Cerebellar nuclear complex (tissue), 1 donor: ENCODE measurements at regions not wholly inside any gene's neighbourhood (a gene's known extent, or its start where the extent isn't known, plus 50 kb on each side); places are given as distances from the start of the nearest gene placed in this dataset.
"Not testable (repeated sequence)": the region's sequence is repeated elsewhere in the genome, so short reads cannot be mapped to it uniquely, and the experiment has no call there.

ENCODE experiments used
- DNase-seq, 2 experiments: peaks; one replicate each; lab custom pipeline; 2025; lab: John Stamatoyannopoulos, UW

GRCh38 chr7:79625921-79626320 lies 172.5 kb upstream of the MAGI2 start:
- DNase-seq = not testable (repeated sequence)

DNA sequence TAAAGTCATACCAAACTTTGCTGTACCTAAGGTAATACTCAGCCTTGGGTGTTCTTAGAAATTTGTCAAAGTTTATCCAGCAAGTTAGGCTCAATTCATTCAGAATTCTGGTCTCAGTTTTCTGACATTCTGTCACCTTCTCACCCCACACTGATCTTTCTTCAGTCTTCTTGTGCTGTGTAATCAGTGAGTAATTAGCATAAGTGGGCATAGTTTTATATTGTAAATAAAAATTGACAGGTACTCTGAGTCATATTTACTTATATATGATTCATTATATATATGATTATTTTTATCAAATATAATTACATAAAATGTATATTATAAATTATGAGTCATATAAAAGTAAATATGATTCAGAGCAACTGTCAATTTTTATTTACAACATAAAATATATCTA lies 170.9 kb upstream of the MAGI2 start:
- no peak for DNase-seq

- no peak for DNase-seq
Measured at GRCh38 chr7:79622781-79623180, 169.3 kb upstream of the MAGI2 start.

DNA sequence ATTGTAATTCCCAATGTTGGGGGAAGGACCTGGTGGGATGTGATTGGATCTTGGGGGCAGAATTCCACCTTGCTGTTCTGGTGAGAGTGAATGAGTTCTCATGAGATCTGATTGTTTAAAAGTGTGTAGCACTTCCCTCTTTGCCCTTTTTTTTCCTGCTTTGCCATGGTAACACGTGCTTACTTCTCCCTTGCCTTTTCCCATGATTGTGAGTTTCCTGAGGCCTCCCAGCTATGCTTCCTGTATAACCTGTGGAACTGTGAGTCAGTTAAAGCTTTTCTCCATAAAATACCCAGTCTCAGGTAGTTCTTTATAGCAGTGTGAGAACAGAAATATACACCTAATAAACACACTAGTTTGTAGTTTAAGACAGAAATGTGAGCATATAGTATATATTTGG lies 166.8 kb upstream of the MAGI2 start:
- no peak for DNase-seq

DNA sequence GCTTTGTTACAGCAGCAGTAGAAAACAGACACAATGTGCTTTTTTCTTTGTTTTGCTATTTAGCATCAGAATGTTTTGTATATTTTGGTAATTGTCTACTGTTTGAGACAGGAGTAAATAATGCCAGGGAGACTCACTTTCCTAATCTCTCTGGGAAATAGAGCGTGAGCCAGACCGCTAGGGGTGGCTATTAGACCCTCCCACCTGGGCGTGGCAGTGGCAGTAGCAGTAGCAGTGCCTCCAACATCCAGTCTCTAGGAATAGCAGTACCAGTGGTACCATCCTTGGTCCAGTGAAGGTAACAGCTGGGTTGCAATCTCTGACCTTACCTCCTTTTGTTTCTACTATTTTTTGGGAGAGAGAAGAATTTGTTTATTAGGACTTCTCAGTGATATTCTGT lies 165.7 kb upstream of the MAGI2 start:
- DNase-seq = no peak

GRCh38 chr7:79615871-79616640 lies 162.6 kb upstream of the MAGI2 start:
- DNase-seq = no peak

GRCh38 chr7:79615466-79615865 lies 162.0 kb upstream of the MAGI2 start:
- DNase-seq = no peak

GRCh38 chr7:79612903-79613302 lies 159.4 kb upstream of the MAGI2 start:
- DNase-seq = no peak

GRCh38 chr7:79612022-79612421 lies 158.6 kb upstream of the MAGI2 start:
- no peak for DNase-seq

DNA sequence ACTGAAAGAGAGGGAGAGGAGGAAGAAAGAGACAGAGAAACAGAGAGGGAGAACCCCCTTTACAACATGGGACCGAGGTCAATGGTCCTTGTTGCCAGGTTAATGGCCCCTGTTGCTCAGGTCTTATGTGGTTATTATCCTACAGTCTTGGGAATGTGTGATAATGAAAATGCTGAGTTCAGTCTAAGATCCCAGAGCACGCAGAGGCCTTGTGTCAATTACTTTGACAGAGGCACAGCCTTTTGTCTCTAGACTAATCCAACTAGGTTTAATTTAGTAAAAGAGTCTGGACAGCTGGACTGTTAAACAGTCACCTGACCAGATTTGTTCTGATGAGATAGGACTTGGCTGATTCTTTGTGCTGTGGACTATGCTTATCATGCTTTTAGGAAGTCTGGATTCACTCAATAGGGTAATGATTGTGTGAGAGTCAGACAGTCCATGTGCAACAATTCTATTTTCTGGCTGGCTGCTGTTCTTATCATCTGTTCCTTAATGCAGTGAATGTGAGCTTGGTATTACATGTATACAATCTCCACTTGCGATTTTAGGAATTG lies 157.4 kb upstream of the MAGI2 start:
- no peak for DNase-seq

DNA sequence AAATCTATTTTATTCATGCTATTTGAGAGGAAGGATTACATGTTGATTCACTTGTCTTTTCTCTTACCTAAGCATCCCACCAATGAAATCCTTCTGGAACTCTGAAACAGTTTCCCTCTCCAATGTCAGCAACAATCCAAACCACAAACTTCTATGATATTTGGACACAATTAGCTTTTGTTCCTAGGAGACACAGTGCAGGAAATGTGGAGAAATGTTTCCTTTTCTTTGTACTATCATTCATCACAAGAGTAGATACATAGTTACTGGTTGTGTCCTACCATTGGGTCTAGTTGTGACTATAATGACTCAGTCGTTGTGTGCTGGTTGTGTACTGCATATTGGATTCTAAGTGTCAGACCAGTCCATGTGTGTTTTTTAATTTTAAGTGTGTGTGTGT lies 156.8 kb upstream of the MAGI2 start:
- DNase-seq = no peak

DNA sequence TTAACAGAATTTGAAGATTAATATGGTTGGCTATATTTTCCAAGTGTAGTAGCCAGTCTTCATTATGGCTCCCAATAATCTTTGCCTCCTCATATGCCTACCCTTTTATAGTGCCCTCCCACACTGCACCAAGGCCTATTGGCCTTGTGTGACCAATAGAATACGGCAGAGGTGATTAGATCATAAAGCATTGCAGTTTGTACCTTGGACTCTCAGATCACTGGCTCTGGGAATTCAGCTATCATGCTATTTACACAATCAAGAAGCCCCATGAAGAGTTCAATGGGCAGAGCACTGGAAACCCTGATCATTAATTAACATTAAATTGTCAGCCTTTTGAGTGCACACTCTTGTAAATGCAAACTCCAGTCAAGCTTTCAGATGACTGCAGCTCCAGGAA lies 154.5 kb upstream of the MAGI2 start:
- DNase-seq = no peak

- no peak for DNase-seq
Measured at GRCh38 chr7:79604841-79605240, 151.4 kb upstream of the MAGI2 start.

DNA sequence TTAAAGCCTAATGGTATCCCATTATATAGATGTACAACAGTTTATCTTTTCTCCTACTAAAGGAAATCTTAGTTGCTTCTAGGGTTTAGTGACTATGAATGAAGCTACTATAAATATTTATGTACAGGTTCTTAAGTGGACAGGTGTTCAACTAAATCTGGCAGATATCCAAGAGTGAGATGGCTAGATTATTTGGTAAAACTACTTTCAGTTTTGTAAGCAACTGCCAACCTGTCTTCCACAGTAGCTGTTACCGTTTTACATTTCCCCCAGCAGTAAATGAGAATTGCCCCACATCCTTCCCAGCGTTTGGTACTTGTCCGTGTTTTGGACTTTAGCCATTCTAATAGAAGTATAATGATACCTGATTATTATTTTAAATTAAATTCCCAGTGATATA lies 144.9 kb upstream of the MAGI2 start:
- DNase-seq = no peak

GRCh38 chr7:79594671-79595070 lies 141.2 kb upstream of the MAGI2 start:
- DNase-seq = not testable (repeated sequence)

- peak in 1 of 2 experiments; percentile 11 for DNase-seq
Measured at GRCh38 chr7:79593866-79594301, 140.4 kb upstream of the MAGI2 start.

- DNase-seq = no peak
Measured at GRCh38 chr7:79590916-79591623, 137.6 kb upstream of the MAGI2 start.

GRCh38 chr7:79590391-79590790 lies 136.9 kb upstream of the MAGI2 start:
- DNase-seq = no peak

DNA sequence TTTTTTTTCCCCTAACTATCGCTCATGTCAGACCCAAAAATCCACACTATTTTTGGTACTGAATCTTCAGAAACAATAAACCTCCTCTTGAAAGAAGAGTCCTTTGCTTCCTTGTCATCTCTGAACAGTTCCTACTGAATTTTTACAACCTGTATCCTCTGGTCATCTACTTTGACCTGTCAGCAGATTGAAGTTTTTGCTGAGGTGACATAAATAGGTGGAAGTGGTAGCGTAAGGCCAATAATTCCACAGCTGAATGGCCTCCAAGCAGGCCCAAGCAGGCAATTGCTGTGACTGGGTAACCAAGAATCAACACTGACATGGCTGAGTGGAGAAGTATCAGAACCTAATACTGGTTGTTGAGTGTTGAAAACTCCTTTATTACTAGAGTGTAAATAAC lies 117.4 kb upstream of the MAGI2 start:
- no peak for DNase-seq

DNA sequence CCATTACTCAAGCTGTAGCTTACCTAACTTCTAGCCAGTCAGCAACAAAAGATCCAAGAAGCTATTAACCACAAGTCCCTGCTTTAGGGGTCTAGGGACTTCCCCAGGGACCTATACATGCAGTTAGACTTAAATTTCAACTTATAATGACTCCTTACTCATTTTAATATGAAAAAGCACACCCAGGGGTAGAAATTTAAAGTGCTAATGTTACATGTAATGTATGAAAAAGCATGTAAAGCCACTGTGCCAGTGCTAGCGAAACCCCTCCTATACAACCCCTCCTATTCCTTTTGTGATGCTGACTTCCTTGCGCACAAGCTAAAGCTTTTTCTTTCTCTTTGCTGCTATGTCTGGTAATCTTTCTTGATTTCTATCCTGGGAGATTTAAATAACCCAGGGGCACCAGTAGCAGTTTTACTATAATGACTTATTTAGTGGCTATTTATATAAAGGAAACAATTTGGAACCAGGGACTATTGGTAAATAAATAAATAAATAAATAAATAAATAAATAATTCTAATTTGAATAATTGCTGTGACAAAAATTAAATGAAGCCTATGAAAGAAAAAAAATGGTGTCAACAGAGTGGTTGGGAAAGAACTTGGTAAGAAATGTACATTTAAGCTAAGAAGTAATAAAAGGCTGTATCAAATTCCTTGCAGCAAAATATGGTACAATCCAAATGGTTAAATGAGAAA lies 110.5 kb upstream of the MAGI2 start:
- no peak for DNase-seq

GRCh38 chr7:79555571-79555970 lies 102.1 kb upstream of the MAGI2 start:
- no peak for DNase-seq

- DNase-seq = no peak
Measured at GRCh38 chr7:79553811-79554555, 100.5 kb upstream of the MAGI2 start.
